SK-N-SH (cell line): ENCODE measurements at regions not wholly inside any gene's neighbourhood (a gene's known extent, or its start where the extent isn't known, plus 50 kb on each side); places are given as distances from the start of the nearest gene placed in this dataset.

ENCODE experiments used
- CTCF ChIA-PET: fragments of 300-600, 350-600 bp; formaldehyde crosslinking; extraction: SDS; loops from one replicate; lab custom pipeline; 2021; lab: Yijun Ruan, JAX
- POLR2A ChIA-PET: fragments of 350-600 bp; sonication (Branson Sonifier 250); formaldehyde crosslinking; extraction: SDS; loops from one replicate; lab custom pipeline; 2020; ENCODE audit warnings: antibody characterized with exemption, inconsistent platforms; lab: Yijun Ruan, JAX
- DNase-seq: peaks from one replicate; pipeline ENCODE4 v3.0.0; 2012
- H2AFZ ChIP-seq: fragments of 200-600 bp; sonication (generic); 2 replicates; pipeline ENCODE4 v1.8.1; 2016; ENCODE audit warnings: antibody characterized with exemption, mild to moderate bottlenecking, low read depth
- H3F3A ChIP-seq: fragments of 200-600 bp; sonication (generic); replicated peaks from 2 replicates; pipeline ENCODE3; 2016; ENCODE audit warnings: antibody characterized with exemption, mild to moderate bottlenecking; ENCODE audit not compliant: insufficient read depth
- H3K27ac ChIP-seq, 2 experiments: fragments of 200-500 bp in 1 of 2; fragments of 200-600 bp in 1 of 2; sonication (Bioruptor generic) in 1 of 2; sonication (generic), shearing (Covaris generic) in 1 of 2; 2 replicates each; pipeline versions ENCODE4 v1.5.1 to v1.6.1; 2014 to 2016; ENCODE audit warnings: low read depth in 2 of 2, inconsistent platforms in 1 of 2, low read length in 1 of 2, mild to moderate bottlenecking in 1 of 2, mixed read lengths in 1 of 2
- H3K27me3 ChIP-seq: fragments of 200-600 bp; sonication (generic), shearing (Covaris generic); 2 replicates; pipeline ENCODE4 v1.6.1; 2016; ENCODE audit warnings: mixed run types; ENCODE audit not compliant: insufficient read depth
- H3K36me3 ChIP-seq, 2 experiments: fragments of 200-500 bp in 1 of 2; fragments of 200-600 bp in 1 of 2; sonication (Bioruptor generic) in 1 of 2; sonication (generic) in 1 of 2; replicated peaks in 1 of 2; 2 replicates each; pipeline versions ENCODE3 to v1.5.1; 2014 to 2016; ENCODE audit warnings: low read length in 1 of 2, mild to moderate bottlenecking in 1 of 2; ENCODE audit not compliant: insufficient read depth in 2 of 2, control insufficient read depth in 1 of 2
- H3K4me1 ChIP-seq, 2 experiments: fragments of 200-500 bp in 1 of 2; fragments of 200-600 bp in 1 of 2; sonication (Bioruptor generic) in 1 of 2; sonication (generic), shearing (Covaris generic) in 1 of 2; 2 replicates each; pipeline versions ENCODE4 v1.5.1 to v1.6.1; 2014 to 2016; ENCODE audit warnings: low read depth in 1 of 2, low read length in 1 of 2, mixed run types in 1 of 2; ENCODE audit not compliant: insufficient read depth in 2 of 2, control insufficient read depth in 1 of 2
- H3K4me2 ChIP-seq: fragments of 200-600 bp; sonication (generic), shearing (Covaris generic); 2 replicates; pipeline ENCODE4 v1.6.1; 2017; ENCODE audit warnings: mixed run types
- H3K4me3 ChIP-seq, 2 experiments: fragments of 200-500 bp in 1 of 2; fragments of 200-600 bp in 1 of 2; sonication (Bioruptor generic) in 1 of 2; sonication (generic), shearing (Covaris generic) in 1 of 2; 2 replicates each; pipeline versions ENCODE4 v1.5.1 to v1.8.1; 2014 to 2016; ENCODE audit warnings: low read depth in 2 of 2, inconsistent platforms in 1 of 2, low read length in 1 of 2, mild to moderate bottlenecking in 1 of 2, mixed read lengths in 1 of 2, moderate library complexity in 1 of 2
- H3K79me2 ChIP-seq: fragments of 200-600 bp; sonication (generic); 2 replicates; pipeline ENCODE4 v1.8.1; 2017; ENCODE audit warnings: mild to moderate bottlenecking; ENCODE audit not compliant: insufficient read depth
- H3K9ac ChIP-seq: fragments of 200-600 bp; sonication (generic); 2 replicates; pipeline ENCODE4 v1.6.1; 2017; ENCODE audit warnings: mixed run types
- H3K9me2 ChIP-seq: fragments of 200-600 bp; sonication (generic); 2 replicates; pipeline ENCODE4 v1.6.1; 2017; ENCODE audit warnings: mixed run types
- H3K9me3 ChIP-seq: fragments of 200-600 bp; sonication (generic); 2 replicates; pipeline ENCODE4 v1.6.1; 2017; ENCODE audit warnings: mixed run types, mild to moderate bottlenecking, moderate library complexity
- H4K20me1 ChIP-seq: fragments of 200-600 bp; sonication (generic); 2 replicates; pipeline ENCODE4 v1.6.1; 2017; ENCODE audit warnings: mild to moderate bottlenecking, mixed run types; ENCODE audit not compliant: insufficient read depth
- CTCF ChIP-seq: fragments of 200-600 bp; sonication (generic); IDR thresholded peaks from 2 replicates; pipeline ENCODE4 v1.6.1; 2017; ENCODE audit warnings: antibody characterized with exemption, mild to moderate bottlenecking, moderate library complexity
- ELF1 ChIP-seq: IDR thresholded peaks from 2 replicates; pipeline ENCODE4 v1.4.0; 2012
- EP300 ChIP-seq, 2 experiments: IDR thresholded peaks; 2 replicates each; pipeline versions ENCODE4 v1.4.0 to v1.6.1; 2012; ENCODE audit warnings: borderline replicate concordance in 1 of 2, low read depth in 1 of 2, low read length in 1 of 2
- FOSL2 ChIP-seq: IDR thresholded peaks from 2 replicates; pipeline ENCODE4 v1.4.0; 2012; ENCODE audit warnings: low read depth, mild to moderate bottlenecking, moderate library complexity, borderline replicate concordance
- FOXM1 ChIP-seq: IDR thresholded peaks from 2 replicates; pipeline ENCODE4 v1.4.0; 2012; ENCODE audit warnings: low read depth, mild to moderate bottlenecking
- GABPA ChIP-seq: IDR thresholded peaks from 2 replicates; pipeline ENCODE4 v1.4.0; 2012; ENCODE audit warnings: low read depth, mild to moderate bottlenecking
- GATA2 ChIP-seq: sonication (generic); formaldehyde crosslinking; IDR thresholded peaks from 2 replicates; pipeline ENCODE4 v1.5.0; 2020; ENCODE audit warnings: mild to moderate bottlenecking, missing genetic modification reagents
- IRF3 ChIP-seq: fragments of 150-350 bp; IDR thresholded peaks from 2 replicates; pipeline ENCODE4 v1.6.1; 2016; ENCODE audit warnings: mild to moderate bottlenecking, low read depth, low read length
- MEF2A ChIP-seq: IDR thresholded peaks from 2 replicates; pipeline ENCODE4 v1.4.0; 2012; ENCODE audit warnings: low read depth, borderline replicate concordance
- NFIC ChIP-seq: IDR thresholded peaks from 2 replicates; pipeline ENCODE4 v1.4.0; 2012; ENCODE audit warnings: borderline replicate concordance
- NRF1 ChIP-seq: IDR thresholded peaks from 2 replicates; pipeline ENCODE4 v1.6.1; 2012; ENCODE audit warnings: low read depth, mild to moderate bottlenecking, low read length
- RAD21 ChIP-seq: IDR thresholded peaks from 2 replicates; pipeline ENCODE4 v1.6.1; 2012; ENCODE audit warnings: mild to moderate bottlenecking, low read length
- REST ChIP-seq: IDR thresholded peaks from 2 replicates; pipeline ENCODE4 v1.6.1; 2012; ENCODE audit warnings: mild to moderate bottlenecking, low read depth, low read length, moderate library complexity
- RXRA ChIP-seq: IDR thresholded peaks from 2 replicates; pipeline ENCODE4 v1.4.0; 2012; ENCODE audit warnings: low read depth, mild to moderate bottlenecking, borderline replicate concordance
- SIN3A ChIP-seq: IDR thresholded peaks from 2 replicates; pipeline ENCODE4 v1.6.1; 2012; ENCODE audit warnings: low read depth, mild to moderate bottlenecking, low read length, moderate library complexity, borderline replicate concordance
- TEAD4 ChIP-seq: IDR thresholded peaks from 2 replicates; pipeline ENCODE4 v1.4.0; 2012; ENCODE audit warnings: mild to moderate bottlenecking, borderline replicate concordance; ENCODE audit not compliant: insufficient read depth
- YY1 ChIP-seq: IDR thresholded peaks from 2 replicates; pipeline ENCODE4 v1.4.0; 2012; ENCODE audit warnings: low read depth, mild to moderate bottlenecking
- ZBTB33 ChIP-seq: IDR thresholded peaks from 2 replicates; pipeline ENCODE4 v1.4.0; 2012; ENCODE audit warnings: low read depth, borderline replicate concordance
- whole genome bisulfite sequencing: methylation state at CpG from one replicate; pipeline ENCODE4 v1.1.6; 2017; ENCODE audit warnings: low lambda C conversion rate; 5-methylcytosine and 5-hydroxymethylcytosine counted together

GRCh38 chr7:25312968-25313367 is 84.7 kb upstream of the NPVF start:
- no peaks in the 10 kb centered on the region for H3F3A ChIP-seq
- no peak for DNase-seq
- no peak overlapping the region for H2AFZ ChIP-seq
- no peaks in the 10 kb centered on the region for H3K9me2 ChIP-seq
- WGBS, result 30% methylated on average over 6 of the region's 6 CpGs
- ChIA-PET POLR2A (no interaction called here), CTCF (no interaction called here)
- no peaks in the 10 kb centered on the region for H4K20me1 ChIP-seq
- H3K4me1 ChIP-seq, result no peaks in the 10 kb centered on the region
- H3K4me3 ChIP-seq, result no peak overlapping the region
- TF ChIP-seq IRF3 (no peak), YY1 (no peak), NFIC (no peak), TEAD4 (no peak), FOSL2 (no peak), NRF1 (no peak), EP300 (IDR thresholded peaks at IDR 0.05; ENCODE audit: borderline replicate concordance in 1 of 2, low read depth in 1 of 2, low read length in 1 of 2) (no peak), ELF1 (no peak), RAD21 (no peak), RXRA (no peak), MEF2A (no peak), REST (no peak), SIN3A (no peak)
- TF ChIP-seq, all 33 proteins: peak for 0
- no peaks in the 10 kb centered on the region for H3K36me3 ChIP-seq
- no peaks in the 10 kb centered on the region for H3K27me3 ChIP-seq
- H3K27ac ChIP-seq, result no peak overlapping the region
- no peak overlapping the region for H3K9ac ChIP-seq
- no peaks in the 10 kb centered on the region for H3K79me2 ChIP-seq
- no peak overlapping the region for H3K4me2 ChIP-seq
- no peaks in the 10 kb centered on the region for H3K9me3 ChIP-seq

GRCh38 chr7:25313526-25313925 is 85.2 kb upstream of the NPVF start:
- Histone ChIP-seq H3K4me2 (no peak overlapping the region), H2AFZ (no peak overlapping the region), H3K27ac (no peak overlapping the region), H3K9me3 (no peaks in the 10 kb centered on the region), H3K4me3 (no peak overlapping the region), H4K20me1 (no peaks in the 10 kb centered on the region), H3K9me2 (no peaks in the 10 kb centered on the region), H3K9ac (no peak overlapping the region), H3K27me3 (no peaks in the 10 kb centered on the region), H3F3A (no peaks in the 10 kb centered on the region), H3K79me2 (no peaks in the 10 kb centered on the region), H3K36me3 (no peaks in the 10 kb centered on the region), H3K4me1 (no peaks in the 10 kb centered on the region)
- POLR2A ChIA-PET, result no interaction called here
- CTCF ChIA-PET, result interaction anchor here (1.2 kb wide), 1 partner anchor 78 kb away, joined by 3 read pairs; no protein-coding TSS in a partner anchor
- DNase-seq, result no peak
- 28% methylated on average over 1 of the region's 1 CpG for WGBS
- TF ChIP-seq CTCF, result no peak
- TF ChIP-seq GATA2 (CRISPR knock-in tag), result no peak
- no peak for TF ChIP-seq GABPA
- no peak for TF ChIP-seq MEF2A
- no peak for TF ChIP-seq FOXM1
- no peak for TF ChIP-seq FOSL2
- TF ChIP-seq EP300 (IDR thresholded peaks at IDR 0.05; ENCODE audit: borderline replicate concordance in 1 of 2, low read depth in 1 of 2, low read length in 1 of 2), result no peak
- no peak for TF ChIP-seq NFIC
- no peak for TF ChIP-seq RXRA
- no peak for TF ChIP-seq IRF3
- TF ChIP-seq ZBTB33, result no peak
- no peak for TF ChIP-seq NRF1
